ENCODE measurements at regions not wholly inside any gene's neighbourhood (a gene's known extent, or its start where the extent isn't known, plus 50 kb on each side); places are given as distances from the start of the nearest gene placed in this dataset.

- TF ChIP-seq, protein P1, sequence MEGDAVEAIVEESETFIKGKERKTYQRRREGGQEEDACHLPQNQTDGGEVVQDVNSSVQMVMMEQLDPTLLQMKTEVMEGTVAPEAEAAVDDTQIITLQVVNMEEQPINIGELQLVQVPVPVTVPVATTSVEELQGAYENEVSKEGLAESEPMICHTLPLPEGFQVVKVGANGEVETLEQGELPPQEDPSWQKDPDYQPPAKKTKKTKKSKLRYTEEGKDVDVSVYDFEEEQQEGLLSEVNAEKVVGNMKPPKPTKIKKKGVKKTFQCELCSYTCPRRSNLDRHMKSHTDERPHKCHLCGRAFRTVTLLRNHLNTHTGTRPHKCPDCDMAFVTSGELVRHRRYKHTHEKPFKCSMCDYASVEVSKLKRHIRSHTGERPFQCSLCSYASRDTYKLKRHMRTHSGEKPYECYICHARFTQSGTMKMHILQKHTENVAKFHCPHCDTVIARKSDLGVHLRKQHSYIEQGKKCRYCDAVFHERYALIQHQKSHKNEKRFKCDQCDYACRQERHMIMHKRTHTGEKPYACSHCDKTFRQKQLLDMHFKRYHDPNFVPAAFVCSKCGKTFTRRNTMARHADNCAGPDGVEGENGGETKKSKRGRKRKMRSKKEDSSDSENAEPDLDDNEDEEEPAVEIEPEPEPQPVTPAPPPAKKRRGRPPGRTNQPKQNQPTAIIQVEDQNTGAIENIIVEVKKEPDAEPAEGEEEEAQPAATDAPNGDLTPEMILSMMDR (optimal IDR thresholded peaks at IDR 0.05 in 1 of 3, IDR thresholded peaks at IDR 0.05 in 1 of 3, conservative IDR thresholded peaks at IDR 0.05 in 1 of 3; ENCODE audit: extremely low read depth in 1 of 3, insufficient read depth in 2 of 3, low read length in 3 of 3), result no peak
- no peak for TF ChIP-seq EZH2 (IDR thresholded peaks at IDR 0.05; ENCODE audit: low read length)
Observed at GRCh38 chr4:129839687-129840086, 743.7 kb downstream of the C4orf33 start.
